Ascending aorta (tissue), 2 donors: ENCODE measurements at regions not wholly inside any gene's neighbourhood (a gene's known extent, or its start where the extent isn't known, plus 50 kb on each side); places are given as distances from the start of the nearest gene placed in this dataset.

Experiments used
- DNase-seq, 2 donors: peaks; one replicate each; pipeline ENCODE4 v3.0.0-alpha.2; 2019; ENCODE audit warnings: low spot score in 2 of 2
- H3K27ac ChIP-seq, 2 donors: fragments of 200-600 bp; sonication (generic); one replicate each; pipeline ENCODE4 v1.5.1; 2016 to 2017; ENCODE audit warnings: mild to moderate bottlenecking in 1 of 2
- H3K27me3 ChIP-seq: fragments of 200-600 bp; sonication (generic); one replicate; pipeline ENCODE4 v1.5.1; 2017
- H3K36me3 ChIP-seq, 2 donors: fragments of 200-600 bp; sonication (generic); one replicate each; pipeline ENCODE4 v1.5.1; 2016
- H3K4me1 ChIP-seq, 2 donors: fragments of 200-600 bp; sonication (generic); one replicate each; pipeline ENCODE4 v1.5.1; 2016 to 2017; ENCODE audit warnings: mild to moderate bottlenecking in 1 of 2
- H3K4me3 ChIP-seq, 2 donors: fragments of 200-600 bp; sonication (generic); one replicate each; pipeline ENCODE4 v1.5.1; 2016 to 2017; ENCODE audit warnings: mild to moderate bottlenecking in 1 of 2
- H3K9me3 ChIP-seq, 2 donors: fragments of 200-600 bp; sonication (generic); one replicate each; pipeline ENCODE4 v1.5.1; 2016
- CTCF ChIP-seq, 3 experiments: fragments of 200-600 bp in 2 of 3; fragments of 450-650 bp in 1 of 3; sonication (generic) in 2 of 3; IDR thresholded peaks; one replicate each; pipeline ENCODE4 v1.5.1; 2016 to 2019; ENCODE audit warnings: antibody characterized with exemption in 3 of 3, mild to moderate bottlenecking in 1 of 3, moderate library complexity in 1 of 3
- intact Hi-C: fragments of 100-400 bp; cut with DNase I; formaldehyde crosslinking; loops from one replicate; pipeline ENCODE4 v1.15.1; 2023

DNA sequence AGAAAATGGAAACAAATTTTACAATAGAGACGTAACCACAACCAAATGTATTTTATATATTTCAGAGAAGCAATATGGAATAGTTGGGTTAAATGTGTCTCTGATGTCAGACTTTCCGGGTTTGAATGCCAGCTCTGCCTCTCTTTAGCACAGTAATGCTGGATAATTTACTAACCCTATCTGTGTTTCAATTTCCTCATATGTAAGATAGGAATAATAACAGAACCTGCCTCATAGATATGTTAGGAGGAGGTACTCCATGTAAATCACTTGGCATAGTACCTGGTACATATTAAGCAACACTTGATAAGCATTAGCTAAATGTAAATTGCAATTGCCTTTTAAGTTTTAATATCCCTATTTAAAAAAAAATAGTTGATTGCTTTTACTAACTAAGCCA lies 231.3 kb upstream of the ZC3H15 start:
- no peak for DNase-seq
- no peaks in the 10 kb centered on the region for H3K27me3 ChIP-seq
- no peak overlapping the region for H3K27ac ChIP-seq
- H3K4me3 ChIP-seq, result no peak overlapping the region
- no peaks in the 10 kb centered on the region for H3K4me1 ChIP-seq
- intact Hi-C loops, result no loop called here
- H3K36me3 ChIP-seq, result no peaks in the 10 kb centered on the region
- no peak for TF ChIP-seq CTCF (IDR thresholded peaks at IDR 0.05)
- peaks cover 0 to 11% of the 10 kb centered on the region in 2 donors for H3K9me3 ChIP-seq

DNA sequence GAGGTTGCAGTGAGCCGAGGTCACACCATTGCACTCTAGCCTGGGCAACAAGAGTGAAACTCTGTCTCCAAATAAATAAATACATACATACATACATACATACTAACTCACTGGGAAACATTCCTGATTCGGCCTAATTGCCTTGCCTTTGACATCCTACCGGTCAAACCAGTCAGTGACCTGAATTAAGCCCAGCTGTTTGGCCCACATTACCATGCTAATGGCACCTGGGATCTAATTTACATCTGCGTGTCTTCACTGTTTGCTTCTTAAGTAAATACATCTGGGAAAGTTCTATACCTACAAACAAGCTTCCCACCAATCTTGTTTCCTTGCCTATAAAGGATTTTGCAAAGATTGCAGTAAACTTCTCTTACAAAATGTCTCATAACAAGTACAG lies 230.2 kb upstream of the ZC3H15 start:
- no peak for TF ChIP-seq CTCF (IDR thresholded peaks at IDR 0.05)
- no peaks in the 10 kb centered on the region for H3K4me1 ChIP-seq
- no peak for DNase-seq
- no peak overlapping the region for H3K4me3 ChIP-seq
- H3K27ac ChIP-seq, result no peak overlapping the region
- peaks cover 0 to 11% of the 10 kb centered on the region in 2 donors for H3K9me3 ChIP-seq
- H3K36me3 ChIP-seq, result no peaks in the 10 kb centered on the region
- no peaks in the 10 kb centered on the region for H3K27me3 ChIP-seq
- intact Hi-C loops, result no loop called here

DNA sequence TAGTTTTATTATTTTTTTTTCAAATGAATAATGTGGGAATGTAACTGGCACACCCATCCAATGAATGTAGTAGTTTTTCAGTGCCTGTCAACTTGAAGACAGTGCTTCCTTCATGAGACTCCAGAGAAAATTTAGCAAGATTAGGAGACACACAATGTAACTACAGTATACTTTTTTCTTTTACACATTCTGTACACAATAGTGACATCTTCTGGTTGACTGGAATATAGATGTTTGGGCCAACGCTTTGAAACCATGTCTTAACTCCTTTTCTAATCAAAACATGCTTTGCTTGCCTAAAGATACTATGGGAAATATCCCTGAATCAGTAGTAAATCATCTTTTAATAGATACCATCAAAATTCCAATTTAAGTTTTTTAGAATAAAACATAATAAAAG lies 229.5 kb upstream of the ZC3H15 start:
- Histone ChIP-seq H3K36me3 (no peaks in the 10 kb centered on the region), H3K9me3 (peaks cover 0 to 11% of the 10 kb centered on the region in 2 donors), H3K27me3 (no peaks in the 10 kb centered on the region), H3K27ac (no peak overlapping the region), H3K4me3 (no peak overlapping the region), H3K4me1 (no peaks in the 10 kb centered on the region)
- intact Hi-C loops, result no loop called here
- no peak for DNase-seq
- peak in 1 of 3 experiments; percentile 20 for TF ChIP-seq CTCF (IDR thresholded peaks at IDR 0.05)

GRCh38 chr2:186263673-186264250 lies 222.3 kb upstream of the ZC3H15 start:
- no peaks in the 10 kb centered on the region for H3K36me3 ChIP-seq
- H3K27me3 ChIP-seq, result no peaks in the 10 kb centered on the region
- no peak for DNase-seq
- TF ChIP-seq CTCF (IDR thresholded peaks at IDR 0.05), result no peak
- H3K9me3 ChIP-seq, result peaks cover 0 to 14% of the 10 kb centered on the region in 2 donors
- H3K27ac ChIP-seq, result no peak overlapping the region
- no peaks in the 10 kb centered on the region for H3K4me1 ChIP-seq
- no peak overlapping the region for H3K4me3 ChIP-seq
- intact Hi-C loops, result no loop called here

- no peaks in the 10 kb centered on the region for H3K4me1 ChIP-seq
Observed at GRCh38 chr2:186269536-186269935, 216.5 kb upstream of the ZC3H15 start.

More at GRCh38 chr2:186269536-186269935, 216.5 kb upstream of the ZC3H15 start:
- H3K27me3 ChIP-seq, result no peaks in the 10 kb centered on the region
- DNase-seq, result no peak
- no peak for TF ChIP-seq CTCF (IDR thresholded peaks at IDR 0.05)
- no peak overlapping the region for H3K4me3 ChIP-seq
- no peak overlapping the region for H3K27ac ChIP-seq
- intact Hi-C loops, result no loop called here
- peaks cover 0 to 18% of the 10 kb centered on the region in 2 donors for H3K9me3 ChIP-seq
- H3K36me3 ChIP-seq, result no peaks in the 10 kb centered on the region
